ENCODE measurements at regions not wholly inside any gene's neighbourhood (a gene's known extent, or its start where the extent isn't known, plus 50 kb on each side); places are given as distances from the start of the nearest gene placed in this dataset.

DNA sequence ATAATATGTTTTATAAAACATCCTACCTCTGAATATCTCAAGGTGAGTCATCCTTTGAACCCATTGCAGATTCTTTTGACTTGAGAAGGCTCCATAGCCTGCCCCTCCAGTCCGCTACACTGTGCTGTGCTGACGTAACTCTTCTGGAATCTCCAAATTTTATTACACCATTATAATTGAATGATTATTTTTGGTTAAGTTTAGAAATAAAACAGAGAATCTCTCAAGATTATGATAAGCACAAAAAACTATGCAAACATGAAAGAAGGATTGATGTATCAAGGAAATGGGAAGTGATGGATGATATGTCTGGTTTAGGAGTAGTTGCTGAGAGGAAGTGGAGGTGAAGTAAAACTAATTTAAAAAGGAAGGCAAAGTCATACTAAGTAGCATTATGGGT is 1021.3 kb downstream of the HACE1 start:
- Histone ChIP-seq H4K20me1 (ENCODE audit: control insufficient read depth, insufficient read depth) (no peaks in the 10 kb centered on the region), H3K27ac (ENCODE audit: control insufficient read depth, insufficient read depth) (no peak overlapping the region), H3K4me1 (ENCODE audit: control insufficient read depth, insufficient read depth, low read length) (no peaks in the 10 kb centered on the region), H3K36me3 (ENCODE audit: control insufficient read depth in 2 of 2, insufficient read depth in 2 of 2, low read length in 1 of 2) (no peaks in the 10 kb centered on the region), H3K9ac (ENCODE audit: control insufficient read depth, insufficient read depth, low read length) (no peak overlapping the region), H2AFZ (ENCODE audit: control insufficient read depth, low read depth, low read length) (no peak overlapping the region), H3K4me2 (ENCODE audit: control insufficient read depth, insufficient read depth) (no peak overlapping the region), H3K79me2 (ENCODE audit: control insufficient read depth, insufficient read depth, low read length) (no peaks in the 10 kb centered on the region), H3K4me3 (no peak overlapping the region), H3K27me3 (replicated peaks in 1 of 2; ENCODE audit: control insufficient read depth in 2 of 2, insufficient read depth in 2 of 2, low read length in 1 of 2) (no peaks in the 10 kb centered on the region), H3K9me3 (replicated peaks; ENCODE audit: control insufficient read depth, insufficient read depth, low read length) (no peaks in the 10 kb centered on the region)
- ChIA-PET RAD21 (ENCODE audit: unreplicated experiment) (no interaction called here), SMC1A (ENCODE audit: uncharacterized antibody, unreplicated experiment) (interaction anchor here (0.5 kb wide), 1 partner anchor 20 kb away, joined by 3 read pairs; no protein-coding TSS in a partner anchor), POLR2A (no interaction called here), CTCF (no interaction called here)
- in situ Hi-C loops (cut with MboI): no loop called here
- TF ChIP-seq, protein P1, sequence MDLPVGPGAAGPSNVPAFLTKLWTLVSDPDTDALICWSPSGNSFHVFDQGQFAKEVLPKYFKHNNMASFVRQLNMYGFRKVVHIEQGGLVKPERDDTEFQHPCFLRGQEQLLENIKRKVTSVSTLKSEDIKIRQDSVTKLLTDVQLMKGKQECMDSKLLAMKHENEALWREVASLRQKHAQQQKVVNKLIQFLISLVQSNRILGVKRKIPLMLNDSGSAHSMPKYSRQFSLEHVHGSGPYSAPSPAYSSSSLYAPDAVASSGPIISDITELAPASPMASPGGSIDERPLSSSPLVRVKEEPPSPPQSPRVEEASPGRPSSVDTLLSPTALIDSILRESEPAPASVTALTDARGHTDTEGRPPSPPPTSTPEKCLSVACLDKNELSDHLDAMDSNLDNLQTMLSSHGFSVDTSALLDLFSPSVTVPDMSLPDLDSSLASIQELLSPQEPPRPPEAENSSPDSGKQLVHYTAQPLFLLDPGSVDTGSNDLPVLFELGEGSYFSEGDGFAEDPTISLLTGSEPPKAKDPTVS (IDR thresholded peaks at IDR 0.05; ENCODE audit: low read depth, low read length): no peak
- TF ChIP-seq YBX1 (IDR thresholded peaks at IDR 0.05) (no peak), MXI1 (IDR thresholded peaks at IDR 0.05; ENCODE audit: low read depth, low read length) (no peak), CEBPB (IDR thresholded peaks at IDR 0.05; ENCODE audit: borderline replicate concordance in 1 of 2, low read depth in 2 of 2, low read length in 2 of 2) (no peak), MTA2 (IDR thresholded peaks at IDR 0.05; ENCODE audit: low read depth) (no peak), E2F8 (IDR thresholded peaks at IDR 0.05; ENCODE audit: low read depth, partially characterized antibody) (no peak), RCOR1 (conservative IDR thresholded peaks at IDR 0.05; ENCODE audit: low read depth, low read length) (no peak), ZZZ3 (IDR thresholded peaks at IDR 0.05; ENCODE audit: control insufficient read depth, insufficient read length, low read depth) (no peak), USF1 (IDR thresholded peaks at IDR 0.05; ENCODE audit: borderline replicate concordance, extremely low read length, insufficient read depth, low read depth, low read length) (no peak), RELA (IDR thresholded peaks at IDR 0.05; ENCODE audit: borderline replicate concordance, partially characterized antibody) (no peak), PAX8 (IDR thresholded peaks at IDR 0.05) (no peak), KAT2A (conservative IDR thresholded peaks at IDR 0.05; ENCODE audit: control insufficient read depth, low read depth, low read length) (no peak), IKZF2 (IDR thresholded peaks at IDR 0.05) (no peak), EZH2 (IDR thresholded peaks at IDR 0.05; ENCODE audit: borderline replicate concordance, control insufficient read depth, low read depth, low read length) (no peak), CBX5 (IDR thresholded peaks at IDR 0.05; ENCODE audit: low read depth) (no peak), MAX (IDR thresholded peaks at IDR 0.05; ENCODE audit: low read depth, low read length) (no peak)
- TF ChIP-seq, protein P2, sequence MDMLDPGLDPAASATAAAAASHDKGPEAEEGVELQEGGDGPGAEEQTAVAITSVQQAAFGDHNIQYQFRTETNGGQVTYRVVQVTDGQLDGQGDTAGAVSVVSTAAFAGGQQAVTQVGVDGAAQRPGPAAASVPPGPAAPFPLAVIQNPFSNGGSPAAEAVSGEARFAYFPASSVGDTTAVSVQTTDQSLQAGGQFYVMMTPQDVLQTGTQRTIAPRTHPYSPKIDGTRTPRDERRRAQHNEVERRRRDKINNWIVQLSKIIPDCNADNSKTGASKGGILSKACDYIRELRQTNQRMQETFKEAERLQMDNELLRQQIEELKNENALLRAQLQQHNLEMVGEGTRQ (IDR thresholded peaks at IDR 0.05; ENCODE audit: borderline replicate concordance, low read depth, low read length): no peak
- DNase-seq (ENCODE audit: low read depth, low spot score) (no peak), FAIRE-seq (no peak), ATAC-seq (no peak)
- intact Hi-C loops (cut with micrococcal nuclease; ENCODE audit: unreplicated experiment): no loop called here
- 0% methylated on average over 2 of the region's 2 CpGs for WGBS (ENCODE audit: insufficient coverage, insufficient replicate concordance, low lambda C conversion rate, missing lambda C conversion rate)
- no TSS peak for BruUV-seq (replicated peaks)
